WTC11 (cell line): ENCODE measurements at regions not wholly inside any gene's neighbourhood (a gene's known extent, or its start where the extent isn't known, plus 50 kb on each side); places are given as distances from the start of the nearest gene placed in this dataset.

ENCODE experiments used
- ARID4B ChIP-seq: sonication (generic); formaldehyde crosslinking; IDR thresholded peaks from 2 replicates; pipeline ENCODE4 v1.8.0; 2023; ENCODE audit warnings: missing genetic modification reagents, mild to moderate bottlenecking, borderline replicate concordance
- NR2C2 ChIP-seq: sonication (generic); formaldehyde crosslinking; IDR thresholded peaks from 2 replicates; pipeline ENCODE4 v1.8.0; 2022; ENCODE audit warnings: mild to moderate bottlenecking, missing genetic modification reagents
- TCF7 ChIP-seq: sonication (generic); formaldehyde crosslinking; IDR thresholded peaks from 2 replicates; pipeline ENCODE4 v1.8.0; 2022; ENCODE audit warnings: mild to moderate bottlenecking, low read depth, missing genetic modification reagents, moderate library complexity
- ZNF121 ChIP-seq: sonication (generic); formaldehyde crosslinking; IDR thresholded peaks from 2 replicates; pipeline ENCODE4 v1.8.0; 2023; ENCODE audit warnings: missing genetic modification reagents
- TF ChIP-seq, protein P1 (sequence below): fragments of 200-600 bp; IDR thresholded peaks from 2 replicates; pipeline ENCODE4 v1.8.0; 2022; ENCODE audit warnings: antibody characterized with exemption
- TF ChIP-seq, protein P2 (sequence below): sonication (generic); formaldehyde crosslinking; IDR thresholded peaks from 2 replicates; pipeline ENCODE4 v1.8.0; 2022; ENCODE audit warnings: mild to moderate bottlenecking, missing genetic modification reagents

DNA sequence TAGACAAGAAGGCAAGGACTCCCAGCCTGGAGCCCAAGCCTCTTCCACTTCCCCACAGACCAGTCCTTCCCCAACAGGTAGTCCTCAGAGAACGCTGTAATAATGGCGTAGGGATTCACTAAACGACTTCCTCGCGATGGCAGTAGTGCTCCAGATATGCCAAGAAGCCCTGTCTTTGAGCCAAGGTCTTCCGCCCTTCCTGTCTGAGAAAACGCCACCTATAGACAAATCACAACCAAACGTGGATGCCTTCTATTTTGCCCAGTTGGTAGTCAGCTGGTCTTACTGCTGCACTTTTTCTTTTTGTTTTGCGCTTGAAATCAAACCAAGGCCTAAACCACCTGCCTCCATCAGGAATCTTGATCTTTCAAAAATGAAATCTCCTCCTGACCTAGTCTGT, 203.3 kb downstream of the OR13H1 start:
- TF ChIP-seq TCF7 (CRISPR knock-in tag), result no peak
- TF ChIP-seq, protein P1, sequence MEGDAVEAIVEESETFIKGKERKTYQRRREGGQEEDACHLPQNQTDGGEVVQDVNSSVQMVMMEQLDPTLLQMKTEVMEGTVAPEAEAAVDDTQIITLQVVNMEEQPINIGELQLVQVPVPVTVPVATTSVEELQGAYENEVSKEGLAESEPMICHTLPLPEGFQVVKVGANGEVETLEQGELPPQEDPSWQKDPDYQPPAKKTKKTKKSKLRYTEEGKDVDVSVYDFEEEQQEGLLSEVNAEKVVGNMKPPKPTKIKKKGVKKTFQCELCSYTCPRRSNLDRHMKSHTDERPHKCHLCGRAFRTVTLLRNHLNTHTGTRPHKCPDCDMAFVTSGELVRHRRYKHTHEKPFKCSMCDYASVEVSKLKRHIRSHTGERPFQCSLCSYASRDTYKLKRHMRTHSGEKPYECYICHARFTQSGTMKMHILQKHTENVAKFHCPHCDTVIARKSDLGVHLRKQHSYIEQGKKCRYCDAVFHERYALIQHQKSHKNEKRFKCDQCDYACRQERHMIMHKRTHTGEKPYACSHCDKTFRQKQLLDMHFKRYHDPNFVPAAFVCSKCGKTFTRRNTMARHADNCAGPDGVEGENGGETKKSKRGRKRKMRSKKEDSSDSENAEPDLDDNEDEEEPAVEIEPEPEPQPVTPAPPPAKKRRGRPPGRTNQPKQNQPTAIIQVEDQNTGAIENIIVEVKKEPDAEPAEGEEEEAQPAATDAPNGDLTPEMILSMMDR, result no peak
- TF ChIP-seq NR2C2, result no peak
- TF ChIP-seq ZNF121 (CRISPR knock-in tag), result no peak
- no peak for TF ChIP-seq ARID4B (CRISPR knock-in tag)
- TF ChIP-seq, protein P2, sequence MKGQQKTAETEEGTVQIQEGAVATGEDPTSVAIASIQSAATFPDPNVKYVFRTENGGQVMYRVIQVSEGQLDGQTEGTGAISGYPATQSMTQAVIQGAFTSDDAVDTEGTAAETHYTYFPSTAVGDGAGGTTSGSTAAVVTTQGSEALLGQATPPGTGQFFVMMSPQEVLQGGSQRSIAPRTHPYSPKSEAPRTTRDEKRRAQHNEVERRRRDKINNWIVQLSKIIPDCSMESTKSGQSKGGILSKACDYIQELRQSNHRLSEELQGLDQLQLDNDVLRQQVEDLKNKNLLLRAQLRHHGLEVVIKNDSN (CRISPR knock-in tag), result no peak
